ENCODE measurements at regions not wholly inside any gene's neighbourhood (a gene's known extent, or its start where the extent isn't known, plus 50 kb on each side); places are given as distances from the start of the nearest gene placed in this dataset.

DNA sequence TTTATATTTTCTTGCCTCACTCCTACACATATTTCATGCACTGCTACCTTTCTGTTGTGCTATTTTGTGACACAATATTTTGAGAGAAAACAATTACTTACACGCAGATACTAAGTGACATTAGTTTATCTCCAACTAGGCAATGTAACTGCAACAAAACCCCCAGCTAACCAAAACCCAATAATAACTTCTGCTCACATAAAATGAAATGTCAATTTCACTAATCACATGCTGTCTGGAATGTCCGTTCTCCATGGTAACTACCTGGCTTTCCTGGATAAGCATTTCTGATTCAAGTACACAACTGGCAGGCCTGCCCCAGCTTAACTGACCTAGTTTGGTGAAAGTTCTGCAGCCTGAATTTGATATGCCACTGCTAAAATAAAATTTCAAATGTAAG, 313.5 kb downstream of the TMA16 start:
- TF ChIP-seq, protein P1, sequence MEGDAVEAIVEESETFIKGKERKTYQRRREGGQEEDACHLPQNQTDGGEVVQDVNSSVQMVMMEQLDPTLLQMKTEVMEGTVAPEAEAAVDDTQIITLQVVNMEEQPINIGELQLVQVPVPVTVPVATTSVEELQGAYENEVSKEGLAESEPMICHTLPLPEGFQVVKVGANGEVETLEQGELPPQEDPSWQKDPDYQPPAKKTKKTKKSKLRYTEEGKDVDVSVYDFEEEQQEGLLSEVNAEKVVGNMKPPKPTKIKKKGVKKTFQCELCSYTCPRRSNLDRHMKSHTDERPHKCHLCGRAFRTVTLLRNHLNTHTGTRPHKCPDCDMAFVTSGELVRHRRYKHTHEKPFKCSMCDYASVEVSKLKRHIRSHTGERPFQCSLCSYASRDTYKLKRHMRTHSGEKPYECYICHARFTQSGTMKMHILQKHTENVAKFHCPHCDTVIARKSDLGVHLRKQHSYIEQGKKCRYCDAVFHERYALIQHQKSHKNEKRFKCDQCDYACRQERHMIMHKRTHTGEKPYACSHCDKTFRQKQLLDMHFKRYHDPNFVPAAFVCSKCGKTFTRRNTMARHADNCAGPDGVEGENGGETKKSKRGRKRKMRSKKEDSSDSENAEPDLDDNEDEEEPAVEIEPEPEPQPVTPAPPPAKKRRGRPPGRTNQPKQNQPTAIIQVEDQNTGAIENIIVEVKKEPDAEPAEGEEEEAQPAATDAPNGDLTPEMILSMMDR (IDR thresholded peaks at IDR 0.05): no peak
- TF ChIP-seq POLR2A (IDR thresholded peaks at IDR 0.05): no peak

Measured in body of pancreas (tissue), 4 donors.